ENCODE measurements at regions not wholly inside any gene's neighbourhood (a gene's known extent, or its start where the extent isn't known, plus 50 kb on each side); places are given as distances from the start of the nearest gene placed in this dataset.

DNA sequence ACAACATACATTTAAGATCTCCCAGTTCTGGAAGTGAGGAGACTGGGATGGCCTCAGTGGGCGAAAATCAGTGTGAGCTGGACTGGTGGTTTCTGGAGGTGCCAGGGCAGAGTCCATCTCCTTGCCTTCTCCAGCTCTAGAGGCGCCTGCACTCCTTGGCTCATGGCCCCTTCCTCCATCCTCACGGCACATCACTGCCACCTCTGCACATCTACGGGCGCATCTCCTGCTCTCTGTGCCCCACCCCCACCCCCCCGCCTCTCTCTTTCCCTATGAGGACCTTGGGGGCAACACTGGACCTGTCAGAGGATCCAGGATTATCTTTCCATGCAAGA lies 62.8 kb upstream of the DIO3 start:
- no peaks in the 10 kb centered on the region for H3K9me3 ChIP-seq (ENCODE audit: control insufficient read depth, insufficient read depth, low read depth, low read length)
- in situ Hi-C loops (cut with HindIII; ENCODE audit: low pct_unique_long_range_greater_than_20kb, low sequenced_read_pairs): no loop called here
- H3K4me1 ChIP-seq (ENCODE audit: control insufficient read depth, insufficient read depth, low read length): no peaks in the 10 kb centered on the region
- intact Hi-C loops (cut with micrococcal nuclease; ENCODE audit: unreplicated experiment): no loop called here
- no peak overlapping the region for H3K4me3 ChIP-seq (ENCODE audit: low read depth in 2 of 2, low read length in 2 of 2)
- ATAC-seq (no peak), DNase-seq (ENCODE audit: low read depth, low spot score) (no peak)
- H3K27ac ChIP-seq (ENCODE audit: low read length): no peak overlapping the region
- ChIA-PET POLR2A (no interaction called here), CTCF (no interaction called here)
- no peaks in the 10 kb centered on the region for H3K36me3 ChIP-seq (ENCODE audit: control insufficient read depth, insufficient read depth, low read length)
- H3K27me3 ChIP-seq (ENCODE audit: control insufficient read depth, insufficient read depth, low read length): no peaks in the 10 kb centered on the region
- no peak for TF ChIP-seq POLR2AphosphoS5 (IDR thresholded peaks at IDR 0.05; ENCODE audit: low read depth, low read length)
- TF ChIP-seq, protein P1, sequence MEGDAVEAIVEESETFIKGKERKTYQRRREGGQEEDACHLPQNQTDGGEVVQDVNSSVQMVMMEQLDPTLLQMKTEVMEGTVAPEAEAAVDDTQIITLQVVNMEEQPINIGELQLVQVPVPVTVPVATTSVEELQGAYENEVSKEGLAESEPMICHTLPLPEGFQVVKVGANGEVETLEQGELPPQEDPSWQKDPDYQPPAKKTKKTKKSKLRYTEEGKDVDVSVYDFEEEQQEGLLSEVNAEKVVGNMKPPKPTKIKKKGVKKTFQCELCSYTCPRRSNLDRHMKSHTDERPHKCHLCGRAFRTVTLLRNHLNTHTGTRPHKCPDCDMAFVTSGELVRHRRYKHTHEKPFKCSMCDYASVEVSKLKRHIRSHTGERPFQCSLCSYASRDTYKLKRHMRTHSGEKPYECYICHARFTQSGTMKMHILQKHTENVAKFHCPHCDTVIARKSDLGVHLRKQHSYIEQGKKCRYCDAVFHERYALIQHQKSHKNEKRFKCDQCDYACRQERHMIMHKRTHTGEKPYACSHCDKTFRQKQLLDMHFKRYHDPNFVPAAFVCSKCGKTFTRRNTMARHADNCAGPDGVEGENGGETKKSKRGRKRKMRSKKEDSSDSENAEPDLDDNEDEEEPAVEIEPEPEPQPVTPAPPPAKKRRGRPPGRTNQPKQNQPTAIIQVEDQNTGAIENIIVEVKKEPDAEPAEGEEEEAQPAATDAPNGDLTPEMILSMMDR (IDR thresholded peaks at IDR 0.05): no peak
- TF ChIP-seq SIN3A (IDR thresholded peaks at IDR 0.05; ENCODE audit: borderline replicate concordance, insufficient read depth, low read depth, low read length): no peak
- no TSS peak for BruUV-seq (replicated peaks)

DNA sequence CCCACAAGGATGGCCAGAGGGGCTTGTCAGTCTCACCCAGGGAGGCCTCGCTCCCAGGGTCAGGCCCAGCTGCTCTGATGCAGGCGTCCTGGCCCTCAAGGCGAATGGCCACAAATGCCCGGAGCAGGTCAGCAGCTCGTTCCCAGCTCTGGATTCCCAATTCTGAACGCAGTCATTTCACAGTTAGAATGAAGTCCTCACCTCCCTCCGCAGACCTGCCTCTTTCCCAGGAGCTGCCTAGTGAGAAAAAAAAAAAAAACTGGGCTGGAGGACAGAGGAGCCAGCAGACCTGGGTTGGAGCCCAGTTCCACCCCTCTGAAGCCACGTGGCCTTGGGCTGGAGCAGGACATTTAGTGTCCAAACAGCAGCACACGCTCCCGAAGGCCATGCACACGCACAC lies 62.2 kb upstream of the DIO3 start:
- ATAC-seq (no peak), DNase-seq (ENCODE audit: low read depth, low spot score) (no peak)
- in situ Hi-C loops (cut with HindIII; ENCODE audit: low pct_unique_long_range_greater_than_20kb, low sequenced_read_pairs) (no loop called here), intact Hi-C loops (cut with micrococcal nuclease; ENCODE audit: unreplicated experiment) (no loop called here)
- POLR2A ChIA-PET: no interaction called here
- Histone ChIP-seq H3K27me3 (ENCODE audit: control insufficient read depth, insufficient read depth, low read length) (no peaks in the 10 kb centered on the region), H3K9me3 (ENCODE audit: control insufficient read depth, insufficient read depth, low read depth, low read length) (no peaks in the 10 kb centered on the region), H3K36me3 (ENCODE audit: control insufficient read depth, insufficient read depth, low read length) (no peaks in the 10 kb centered on the region), H3K4me3 (ENCODE audit: low read depth in 2 of 2, low read length in 2 of 2) (no peak overlapping the region), H3K4me1 (ENCODE audit: control insufficient read depth, insufficient read depth, low read length) (no peaks in the 10 kb centered on the region), H3K27ac (ENCODE audit: low read length) (no peak overlapping the region)
- CTCF ChIA-PET: interaction anchor here (0.6 kb wide), 1 partner anchor 1249 kb away, joined by 5 read pairs; no protein-coding TSS in a partner anchor
- TF ChIP-seq, protein P1 (IDR thresholded peaks at IDR 0.05): no peak
- TF ChIP-seq SIN3A (IDR thresholded peaks at IDR 0.05; ENCODE audit: borderline replicate concordance, insufficient read depth, low read depth, low read length): no peak
- TF ChIP-seq, protein P2, sequence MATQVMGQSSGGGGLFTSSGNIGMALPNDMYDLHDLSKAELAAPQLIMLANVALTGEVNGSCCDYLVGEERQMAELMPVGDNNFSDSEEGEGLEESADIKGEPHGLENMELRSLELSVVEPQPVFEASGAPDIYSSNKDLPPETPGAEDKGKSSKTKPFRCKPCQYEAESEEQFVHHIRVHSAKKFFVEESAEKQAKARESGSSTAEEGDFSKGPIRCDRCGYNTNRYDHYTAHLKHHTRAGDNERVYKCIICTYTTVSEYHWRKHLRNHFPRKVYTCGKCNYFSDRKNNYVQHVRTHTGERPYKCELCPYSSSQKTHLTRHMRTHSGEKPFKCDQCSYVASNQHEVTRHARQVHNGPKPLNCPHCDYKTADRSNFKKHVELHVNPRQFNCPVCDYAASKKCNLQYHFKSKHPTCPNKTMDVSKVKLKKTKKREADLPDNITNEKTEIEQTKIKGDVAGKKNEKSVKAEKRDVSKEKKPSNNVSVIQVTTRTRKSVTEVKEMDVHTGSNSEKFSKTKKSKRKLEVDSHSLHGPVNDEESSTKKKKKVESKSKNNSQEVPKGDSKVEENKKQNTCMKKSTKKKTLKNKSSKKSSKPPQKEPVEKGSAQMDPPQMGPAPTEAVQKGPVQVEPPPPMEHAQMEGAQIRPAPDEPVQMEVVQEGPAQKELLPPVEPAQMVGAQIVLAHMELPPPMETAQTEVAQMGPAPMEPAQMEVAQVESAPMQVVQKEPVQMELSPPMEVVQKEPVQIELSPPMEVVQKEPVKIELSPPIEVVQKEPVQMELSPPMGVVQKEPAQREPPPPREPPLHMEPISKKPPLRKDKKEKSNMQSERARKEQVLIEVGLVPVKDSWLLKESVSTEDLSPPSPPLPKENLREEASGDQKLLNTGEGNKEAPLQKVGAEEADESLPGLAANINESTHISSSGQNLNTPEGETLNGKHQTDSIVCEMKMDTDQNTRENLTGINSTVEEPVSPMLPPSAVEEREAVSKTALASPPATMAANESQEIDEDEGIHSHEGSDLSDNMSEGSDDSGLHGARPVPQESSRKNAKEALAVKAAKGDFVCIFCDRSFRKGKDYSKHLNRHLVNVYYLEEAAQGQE (IDR thresholded peaks at IDR 0.05; ENCODE audit: insufficient read depth in 1 of 2, low read depth in 2 of 2, low read length in 1 of 2): no peak
- TF ChIP-seq TCF7L2 (IDR thresholded peaks at IDR 0.05; ENCODE audit: low read depth, low read length): no peak
- TF ChIP-seq POLR2AphosphoS5 (IDR thresholded peaks at IDR 0.05; ENCODE audit: low read depth, low read length): no peak
- no TSS peak for BruUV-seq (replicated peaks)

Measured in Panc1 (cell line).